Retinal pigment epithelial cell (primary cell): ENCODE measurements at regions not wholly inside any gene's neighbourhood (a gene's known extent, or its start where the extent isn't known, plus 50 kb on each side); places are given as distances from the start of the nearest gene placed in this dataset.

ENCODE experiments used
- DNase-seq: peaks from one replicate; pipeline ENCODE4 v3.0.0-alpha.2; 2010; ENCODE audit warnings: low read depth
- H3K4me3 ChIP-seq: 2 replicates; pipeline ENCODE4 v1.5.1; 2011; ENCODE audit warnings: mild to moderate bottlenecking, low read length, control low read depth, moderate library complexity
- TF ChIP-seq, protein P1 (sequence below): conservative IDR thresholded peaks from 2 replicates; pipeline ENCODE4 v1.5.1; 2011; ENCODE audit warnings: low read depth, low read length, control low read depth, inconsistent platforms

DNA sequence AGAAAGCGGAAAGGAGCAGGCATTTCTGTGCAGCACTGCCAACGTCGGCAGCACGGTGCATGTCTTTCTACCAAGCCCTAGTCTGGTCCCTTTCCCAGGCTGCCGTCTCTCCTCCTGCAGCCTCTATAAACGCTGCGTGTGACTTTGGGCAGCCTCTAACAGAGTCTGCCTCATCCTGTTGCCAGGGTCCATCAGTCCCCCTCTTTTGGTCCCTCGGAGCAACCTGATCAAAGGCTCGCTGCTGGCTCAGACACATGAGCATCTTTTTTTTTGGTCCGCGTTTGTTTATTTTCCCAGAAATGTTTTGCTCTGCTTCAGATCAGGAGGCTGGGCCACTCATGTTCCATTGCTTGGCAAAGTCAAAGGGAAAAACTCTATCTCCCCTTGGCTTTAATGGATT lies 166.8 kb upstream of the CST7 start:
- H3K4me3 ChIP-seq, result no peak overlapping the region
- TF ChIP-seq, protein P1, sequence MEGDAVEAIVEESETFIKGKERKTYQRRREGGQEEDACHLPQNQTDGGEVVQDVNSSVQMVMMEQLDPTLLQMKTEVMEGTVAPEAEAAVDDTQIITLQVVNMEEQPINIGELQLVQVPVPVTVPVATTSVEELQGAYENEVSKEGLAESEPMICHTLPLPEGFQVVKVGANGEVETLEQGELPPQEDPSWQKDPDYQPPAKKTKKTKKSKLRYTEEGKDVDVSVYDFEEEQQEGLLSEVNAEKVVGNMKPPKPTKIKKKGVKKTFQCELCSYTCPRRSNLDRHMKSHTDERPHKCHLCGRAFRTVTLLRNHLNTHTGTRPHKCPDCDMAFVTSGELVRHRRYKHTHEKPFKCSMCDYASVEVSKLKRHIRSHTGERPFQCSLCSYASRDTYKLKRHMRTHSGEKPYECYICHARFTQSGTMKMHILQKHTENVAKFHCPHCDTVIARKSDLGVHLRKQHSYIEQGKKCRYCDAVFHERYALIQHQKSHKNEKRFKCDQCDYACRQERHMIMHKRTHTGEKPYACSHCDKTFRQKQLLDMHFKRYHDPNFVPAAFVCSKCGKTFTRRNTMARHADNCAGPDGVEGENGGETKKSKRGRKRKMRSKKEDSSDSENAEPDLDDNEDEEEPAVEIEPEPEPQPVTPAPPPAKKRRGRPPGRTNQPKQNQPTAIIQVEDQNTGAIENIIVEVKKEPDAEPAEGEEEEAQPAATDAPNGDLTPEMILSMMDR, result no peak
- no peak for DNase-seq

DNA sequence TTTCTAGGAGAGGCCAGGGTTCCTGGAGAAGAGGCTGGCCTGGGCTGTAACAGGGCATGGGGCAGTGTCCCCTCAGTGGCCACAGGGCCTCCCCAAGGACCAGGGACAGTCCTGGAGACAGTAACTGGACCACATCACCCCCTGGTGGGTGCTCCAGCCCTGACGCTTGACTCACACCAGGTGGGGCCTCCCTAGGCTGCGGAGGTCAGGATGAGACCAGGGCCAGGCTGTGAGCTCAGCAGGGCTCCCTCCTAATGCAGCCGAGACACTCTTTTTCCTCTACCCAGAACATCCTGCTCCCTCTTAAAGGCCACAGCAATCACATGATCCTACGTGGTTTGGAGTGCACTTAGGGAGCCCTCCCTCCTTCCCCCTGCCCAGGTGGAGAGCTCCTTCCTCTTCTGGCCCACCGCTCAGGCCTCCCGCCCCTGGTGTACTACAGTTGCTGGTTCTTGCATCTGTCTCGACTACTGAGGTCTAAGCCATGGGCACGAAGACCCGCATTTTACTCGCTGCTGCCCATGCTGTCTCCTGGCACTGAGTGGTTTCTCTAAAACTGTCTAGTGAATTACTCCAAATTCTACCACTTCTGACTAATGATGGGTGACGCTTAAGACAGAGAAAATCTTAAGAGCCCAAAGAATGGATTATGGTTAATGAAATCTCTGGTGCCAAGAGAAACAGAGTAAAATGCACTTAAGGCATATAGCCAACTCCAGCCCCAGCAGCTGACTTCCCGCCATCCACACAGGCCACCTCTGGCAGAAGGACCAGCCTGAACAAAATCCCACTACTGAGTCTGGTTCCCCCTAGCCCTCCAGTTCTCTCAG lies 166.1 kb upstream of the CST7 start:
- TF ChIP-seq, protein P1, result peak; percentile 40
- peak; percentile 74 for DNase-seq
- no peak overlapping the region for H3K4me3 ChIP-seq

DNA sequence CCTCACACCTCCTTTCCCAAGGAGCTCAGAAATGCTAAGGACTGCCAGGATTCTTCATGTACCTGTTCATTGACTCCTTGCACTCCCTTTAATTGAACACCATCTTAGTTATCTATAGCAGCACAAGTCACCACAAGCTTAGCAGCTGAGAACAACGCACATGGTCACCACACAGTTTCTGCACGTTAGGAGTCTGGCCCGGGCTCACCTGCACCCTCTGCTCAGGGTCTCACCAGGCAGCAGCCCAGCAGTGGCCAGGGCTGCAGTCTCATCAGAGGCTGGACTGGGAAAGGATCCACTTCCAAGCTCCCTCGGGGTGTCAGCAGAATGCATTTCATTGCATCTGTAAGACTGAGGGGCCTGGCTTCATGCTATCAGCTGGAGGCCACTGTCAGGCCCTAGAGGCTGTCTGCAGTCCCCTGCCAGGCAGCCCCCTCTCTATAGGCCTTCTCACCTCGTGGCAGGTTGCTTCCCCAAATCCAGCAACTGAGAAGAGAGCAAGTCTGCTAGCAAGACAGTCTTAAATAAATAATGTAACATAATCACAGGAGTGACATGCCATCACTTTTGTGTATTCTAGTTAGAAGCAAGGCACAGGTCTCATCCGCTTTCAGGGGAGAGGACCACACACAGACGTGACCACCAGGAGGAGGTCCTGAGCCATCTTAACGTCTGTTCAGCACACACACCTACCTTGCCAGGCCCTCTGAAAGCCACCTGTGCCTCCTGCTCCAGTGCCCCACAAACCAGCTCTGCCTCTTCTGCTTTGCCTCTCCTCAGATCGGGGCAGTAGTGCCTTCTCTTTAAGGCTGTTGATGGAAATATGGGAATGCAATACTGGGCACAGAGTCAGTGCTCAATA lies 165.2 kb upstream of the CST7 start:
- DNase-seq, result no peak
- TF ChIP-seq, protein P1, result no peak
- no peak overlapping the region for H3K4me3 ChIP-seq

DNA sequence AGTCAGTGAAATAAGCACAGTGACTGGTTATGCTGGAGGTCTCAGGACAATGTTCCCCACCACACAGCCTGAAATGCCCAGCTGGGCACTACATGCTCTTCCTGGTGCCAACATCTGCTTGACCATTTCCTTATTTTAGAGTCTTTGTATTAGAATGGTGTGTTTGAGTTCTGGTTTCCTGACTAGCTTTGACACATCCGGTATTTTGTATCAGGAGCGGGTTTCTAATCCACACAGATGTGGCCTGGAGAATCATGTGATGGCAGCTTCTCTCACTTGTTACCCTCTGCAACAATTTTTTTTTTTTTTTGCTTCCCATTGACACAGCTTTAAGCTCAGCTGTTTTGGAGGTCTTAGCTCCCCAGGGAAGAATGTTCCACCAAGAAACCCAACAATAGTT lies 164.5 kb upstream of the CST7 start:
- no peak overlapping the region for H3K4me3 ChIP-seq
- TF ChIP-seq, protein P1, result no peak
- DNase-seq, result no peak

DNA sequence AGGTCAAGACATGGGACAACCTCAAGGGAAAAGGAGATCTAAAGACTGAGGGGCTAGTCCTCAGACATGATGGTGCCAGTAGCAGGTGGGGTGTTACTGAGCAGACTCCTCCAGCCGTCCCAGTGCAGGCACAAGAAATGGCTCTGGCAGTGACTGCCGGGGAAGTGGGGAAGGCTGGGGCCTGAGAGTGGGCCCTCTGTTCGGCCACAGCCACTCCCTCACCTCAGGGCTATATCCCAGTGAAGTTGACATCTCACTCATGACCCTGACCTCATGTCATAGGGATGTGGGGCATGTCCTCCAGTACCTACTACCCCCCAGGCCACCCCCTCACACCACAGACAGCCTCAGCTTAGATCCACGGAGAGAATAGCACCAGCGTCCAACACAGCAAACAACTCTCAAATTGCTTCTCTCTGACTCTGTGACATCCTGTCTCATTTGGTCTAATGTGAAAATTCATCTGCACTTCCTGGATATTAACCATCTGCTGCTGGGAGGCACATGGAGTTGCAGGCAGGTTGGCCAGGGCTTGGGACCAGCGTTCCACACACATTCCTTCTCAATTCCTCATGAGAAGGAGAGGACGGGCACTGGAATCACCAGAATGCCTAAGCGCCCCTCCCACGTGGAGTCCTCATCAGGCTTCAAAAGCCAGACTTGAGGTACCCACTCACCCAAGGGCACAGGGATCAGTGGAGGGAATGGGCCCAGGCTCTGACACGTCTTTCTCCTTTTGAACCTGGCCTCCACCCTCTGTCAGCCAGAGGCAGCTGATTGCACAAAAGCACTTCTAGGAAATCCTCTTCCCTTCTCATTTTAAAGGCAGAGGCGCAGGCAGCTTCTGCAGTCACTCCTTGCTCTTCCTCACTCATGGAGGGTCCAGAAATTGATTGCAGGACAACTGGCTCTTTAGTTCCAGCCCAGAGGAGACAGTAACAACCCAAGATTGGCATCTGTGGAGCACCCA lies 163.6 kb upstream of the CST7 start:
- DNase-seq, result peak; percentile 66
- H3K4me3 ChIP-seq, result no peak overlapping the region
- TF ChIP-seq, protein P1, result no peak

DNA sequence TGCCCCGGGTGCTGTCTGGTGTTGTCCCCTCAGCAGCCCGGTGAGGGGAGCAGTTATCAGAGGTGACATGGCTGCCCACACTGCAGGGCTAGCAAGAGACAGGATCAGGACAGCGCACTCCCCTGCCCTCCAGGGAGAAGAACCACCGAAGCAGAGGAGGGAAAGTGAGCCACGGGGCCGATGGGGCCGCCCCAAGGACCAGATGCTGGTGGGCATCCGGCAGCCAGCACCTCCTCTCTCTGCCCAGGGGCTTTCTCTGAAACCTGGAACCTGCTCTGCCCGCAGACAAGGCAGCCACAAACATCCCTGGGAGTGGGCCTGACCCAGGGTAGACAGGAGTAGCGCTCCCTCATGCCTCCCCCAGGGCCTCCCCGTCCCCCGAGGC lies 163.0 kb upstream of the CST7 start:
- no peak for DNase-seq
- TF ChIP-seq, protein P1, result no peak
- no peak overlapping the region for H3K4me3 ChIP-seq
